HG02870 (cell line): ENCODE measurements at regions not wholly inside any gene's neighbourhood (a gene's known extent, or its start where the extent isn't known, plus 50 kb on each side); places are given as distances from the start of the nearest gene placed in this dataset.

Experiments used
- ATAC-seq: cut with Tn5 transposase; IDR thresholded peaks from one replicate; pipeline ENCODE4 v1.9.1; 2021; ENCODE audit warnings: mild to moderate bottlenecking, moderate library complexity; ENCODE audit not compliant: unreplicated experiment

- ATAC-seq = no peak
Observed at GRCh38 chr10:124266468-124267230, 152.1 kb downstream of the OAT start.

- ATAC-seq = no peak
Observed at GRCh38 chr10:124265776-124266467, 152.8 kb downstream of the OAT start.

GRCh38 chr10:124265391-124265745 is 153.4 kb downstream of the OAT start:
- no peak for ATAC-seq

- no peak for ATAC-seq
Observed at GRCh38 chr10:124264711-124265390, 153.9 kb downstream of the OAT start.

GRCh38 chr10:124264271-124264670 is 154.5 kb downstream of the OAT start:
- no peak for ATAC-seq

GRCh38 chr10:124263726-124264125 is 155.0 kb downstream of the OAT start:
- no peak for ATAC-seq

- ATAC-seq = no peak
Observed at GRCh38 chr10:124262971-124263370, 155.8 kb downstream of the OAT start.

GRCh38 chr10:124262234-124262865 is 156.4 kb downstream of the OAT start:
- ATAC-seq = no peak

- no peak for ATAC-seq
Observed at GRCh38 chr10:124259139-124259825, 159.4 kb downstream of the OAT start.

GRCh38 chr10:124257781-124258180 is 160.9 kb downstream of the OAT start:
- ATAC-seq = no peak

- ATAC-seq = no peak
Observed at GRCh38 chr10:124256151-124256550, 162.6 kb downstream of the OAT start.

- no peak for ATAC-seq
Observed at GRCh38 chr10:124255556-124255955, 162.2 kb upstream of the CHST15 start.

GRCh38 chr10:124254490-124254889 is 161.1 kb upstream of the CHST15 start:
- ATAC-seq = no peak

GRCh38 chr10:124253006-124253405 is 159.6 kb upstream of the CHST15 start:
- no peak for ATAC-seq

- no peak for ATAC-seq
Observed at GRCh38 chr10:124252097-124252715, 158.8 kb upstream of the CHST15 start.

GRCh38 chr10:124251317-124252065 is 158.1 kb upstream of the CHST15 start:
- no peak for ATAC-seq

GRCh38 chr10:124250506-124250905 is 157.1 kb upstream of the CHST15 start:
- no peak for ATAC-seq

GRCh38 chr10:124249812-124250432 is 156.5 kb upstream of the CHST15 start:
- ATAC-seq = no peak

- no peak for ATAC-seq
Observed at GRCh38 chr10:124249196-124249595, 155.8 kb upstream of the CHST15 start.
